WTC11 (cell line): ENCODE measurements at regions not wholly inside any gene's neighbourhood (a gene's known extent, or its start where the extent isn't known, plus 50 kb on each side); places are given as distances from the start of the nearest gene placed in this dataset.

ENCODE experiments used
- ATAC-seq: fragments of 200-7000 bp; cut with Tn5 transposase; 2 replicates; pipeline ENCODE4 v1.10.0; 2021; ENCODE audit warnings: mild to moderate bottlenecking, moderate library complexity
- CTCF ChIA-PET: fragments of 300-600 bp; sonication (Branson Sonifier 250); formaldehyde crosslinking; loops from one replicate; lab custom pipeline; 2021; ENCODE audit warnings: antibody characterized with exemption; lab: Charles Lee
- POLR2A ChIA-PET: fragments of 350-600 bp; sonication (Branson Sonifier 250); formaldehyde crosslinking; loops from one replicate; lab custom pipeline; 2021; ENCODE audit warnings: antibody characterized with exemption; lab: Charles Lee
- DNase-seq: peaks from one replicate; pipeline ENCODE4 v3.0.0; 2021; ENCODE audit warnings: low spot score
- H3K27ac Mint-ChIP-seq: 2 replicates; pipeline ENCODE4 v1.8.0; 2021; ENCODE audit warnings: mixed read lengths
- H3K27me3 Mint-ChIP-seq: 2 replicates; pipeline ENCODE4 v1.8.0; 2021; ENCODE audit warnings: low read depth, mild to moderate bottlenecking, moderate library complexity, mixed read lengths
- H3K36me3 Mint-ChIP-seq: 2 replicates; pipeline ENCODE4 v1.8.0; 2021; ENCODE audit warnings: mixed read lengths
- H3K4me1 Mint-ChIP-seq: 2 replicates; pipeline ENCODE4 v1.8.0; 2022; ENCODE audit warnings: mixed read lengths
- H3K4me3 Mint-ChIP-seq: 2 replicates; pipeline ENCODE4 v1.8.0; 2021; ENCODE audit warnings: mild to moderate bottlenecking, moderate library complexity, mixed read lengths
- H3K9me3 Mint-ChIP-seq: 2 replicates; pipeline ENCODE4 v1.8.0; 2021; ENCODE audit warnings: mixed read lengths
- CBFB ChIP-seq: sonication (generic); formaldehyde crosslinking; IDR thresholded peaks from 2 replicates; pipeline ENCODE4 v1.8.1; 2022; ENCODE audit warnings: mild to moderate bottlenecking, low read depth, missing genetic modification reagents
- CREB1 ChIP-seq: sonication (generic); formaldehyde crosslinking; IDR thresholded peaks from 2 replicates; pipeline ENCODE4 v1.8.0; 2023; ENCODE audit warnings: mild to moderate bottlenecking, missing genetic modification reagents
- GABPB1 ChIP-seq: sonication (generic); formaldehyde crosslinking; IDR thresholded peaks from 2 replicates; pipeline ENCODE4 v1.8.1; 2023; ENCODE audit warnings: mild to moderate bottlenecking, missing genetic modification reagents
- GRHL2 ChIP-seq: fragments of 250-450 bp; sonication (Bioruptor Pico); IDR thresholded peaks from 2 replicates; pipeline ENCODE4 v1.8.0; 2022; ENCODE audit warnings: mild to moderate bottlenecking, moderate library complexity; ENCODE audit not compliant: insufficient replicate concordance, severe bottlenecking
- IRF2 ChIP-seq: sonication (generic); formaldehyde crosslinking; IDR thresholded peaks from 2 replicates; pipeline ENCODE4 v1.8.0; 2022; ENCODE audit warnings: low read depth, missing genetic modification reagents, borderline replicate concordance
- JUN ChIP-seq: sonication (generic); formaldehyde crosslinking; IDR thresholded peaks from 2 replicates; pipeline ENCODE4 v1.8.0; 2023; ENCODE audit warnings: mild to moderate bottlenecking, missing genetic modification reagents
- MYBL2 ChIP-seq: sonication (generic); formaldehyde crosslinking; IDR thresholded peaks from 2 replicates; pipeline ENCODE4 v1.8.1; 2023; ENCODE audit warnings: mild to moderate bottlenecking, moderate library complexity, missing genetic modification reagents
- RORB ChIP-seq: fragments of 250-450 bp; sonication (Bioruptor Pico); IDR thresholded peaks from 2 replicates; pipeline ENCODE4 v1.9.0; 2021; ENCODE audit warnings: mild to moderate bottlenecking
- SMAD4 ChIP-seq: sonication (generic); formaldehyde crosslinking; IDR thresholded peaks from 2 replicates; pipeline ENCODE4 v1.8.0; 2022; ENCODE audit warnings: mild to moderate bottlenecking, missing genetic modification reagents
- SOX15 ChIP-seq: fragments of 250-450 bp; sonication (Bioruptor Pico); IDR thresholded peaks from 2 replicates; pipeline ENCODE4 v1.9.0; 2021; ENCODE audit warnings: mild to moderate bottlenecking
- TF ChIP-seq, protein P1 (sequence below): sonication (generic); formaldehyde crosslinking; IDR thresholded peaks from 2 replicates; pipeline ENCODE4 v1.8.1; 2022; ENCODE audit warnings: missing genetic modification reagents, borderline replicate concordance
- TF ChIP-seq, protein P2 (sequence below): sonication (generic); formaldehyde crosslinking; conservative IDR thresholded peaks from 2 replicates; pipeline ENCODE4 v1.8.1; 2022; ENCODE audit warnings: mild to moderate bottlenecking, missing genetic modification reagents
- TF ChIP-seq, protein P3 (sequence below): sonication (generic); formaldehyde crosslinking; IDR thresholded peaks from 2 replicates; pipeline ENCODE4 v1.8.1; 2023; ENCODE audit warnings: mild to moderate bottlenecking, missing genetic modification reagents, moderate library complexity
- TF ChIP-seq, protein P4 (sequence below): fragments of 250-450 bp; sonication (Bioruptor Pico); IDR thresholded peaks from 2 replicates; pipeline ENCODE4 v2.1.2; 2022; ENCODE audit warnings: mild to moderate bottlenecking, moderate library complexity
- TF ChIP-seq, protein P5 (sequence below): fragments of 250-450 bp; sonication (Bioruptor Pico); IDR thresholded peaks from 2 replicates; pipeline ENCODE4 v1.9.0; 2021; ENCODE audit warnings: moderate library complexity, mild to moderate bottlenecking, inconsistent platforms, borderline replicate concordance
- TF ChIP-seq, protein P6 (sequence below): sonication (generic); formaldehyde crosslinking; IDR thresholded peaks from 2 replicates; pipeline ENCODE4 v1.8.0; 2023; ENCODE audit warnings: mild to moderate bottlenecking, missing genetic modification reagents
- TF ChIP-seq, protein P7 (sequence below): sonication (generic); formaldehyde crosslinking; IDR thresholded peaks from 2 replicates; pipeline ENCODE4 v1.8.1; 2023; ENCODE audit warnings: mild to moderate bottlenecking, missing genetic modification reagents
- TF ChIP-seq, protein P8 (sequence below): fragments of 250-450 bp; sonication (Bioruptor Pico); conservative IDR thresholded peaks from 2 replicates; pipeline ENCODE4 v1.9.0; 2021; ENCODE audit warnings: mild to moderate bottlenecking
- TF ChIP-seq, protein P9 (sequence below): fragments of 250-450 bp; sonication (Bioruptor Pico); IDR thresholded peaks from 2 replicates; pipeline ENCODE4 v1.8.0; 2021; ENCODE audit warnings: mild to moderate bottlenecking

DNA sequence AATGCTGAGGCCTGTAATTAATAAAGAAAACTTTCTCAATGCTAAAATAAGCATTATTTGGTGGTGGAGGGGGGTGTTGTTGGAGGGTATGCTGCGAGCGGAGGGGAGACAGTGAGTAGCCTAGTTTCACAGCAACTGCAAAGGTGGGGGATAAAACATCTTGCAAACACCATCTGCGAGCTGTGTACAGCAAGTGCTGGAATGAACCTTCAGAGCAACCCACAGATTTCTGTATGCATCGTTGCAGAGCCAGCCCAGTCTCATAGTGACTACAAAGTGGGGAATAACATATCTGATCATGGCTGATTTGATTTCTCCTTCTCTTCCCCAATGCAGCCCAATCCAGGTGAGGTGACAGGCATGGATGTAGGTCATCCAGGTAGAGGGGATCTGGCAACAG lies 80.7 kb upstream of the COG2 start:
- ChIA-PET POLR2A (no interaction called here), CTCF (no interaction called here)
- TF ChIP-seq RORB (CRISPR knock-in tag) (no peak), GABPB1 (no peak), SMAD4 (CRISPR knock-in tag) (no peak), IRF2 (CRISPR knock-in tag) (no peak), MYBL2 (CRISPR knock-in tag) (no peak), CREB1 (CRISPR knock-in tag) (no peak), CBFB (no peak), SOX15 (CRISPR knock-in tag) (no peak), GRHL2 (no peak), JUN (CRISPR knock-in tag) (no peak)
- TF ChIP-seq, protein P1, sequence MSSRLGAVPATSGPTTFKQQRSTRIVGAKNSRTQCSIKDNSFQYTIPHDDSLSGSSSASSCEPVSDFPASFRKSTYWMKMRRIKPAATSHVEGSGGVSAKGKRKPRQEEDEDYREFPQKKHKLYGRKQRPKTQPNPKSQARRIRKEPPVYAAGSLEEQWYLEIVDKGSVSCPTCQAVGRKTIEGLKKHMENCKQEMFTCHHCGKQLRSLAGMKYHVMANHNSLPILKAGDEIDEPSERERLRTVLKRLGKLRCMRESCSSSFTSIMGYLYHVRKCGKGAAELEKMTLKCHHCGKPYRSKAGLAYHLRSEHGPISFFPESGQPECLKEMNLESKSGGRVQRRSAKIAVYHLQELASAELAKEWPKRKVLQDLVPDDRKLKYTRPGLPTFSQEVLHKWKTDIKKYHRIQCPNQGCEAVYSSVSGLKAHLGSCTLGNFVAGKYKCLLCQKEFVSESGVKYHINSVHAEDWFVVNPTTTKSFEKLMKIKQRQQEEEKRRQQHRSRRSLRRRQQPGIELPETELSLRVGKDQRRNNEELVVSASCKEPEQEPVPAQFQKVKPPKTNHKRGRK (CRISPR knock-in tag) = no peak
- TF ChIP-seq, protein P2, sequence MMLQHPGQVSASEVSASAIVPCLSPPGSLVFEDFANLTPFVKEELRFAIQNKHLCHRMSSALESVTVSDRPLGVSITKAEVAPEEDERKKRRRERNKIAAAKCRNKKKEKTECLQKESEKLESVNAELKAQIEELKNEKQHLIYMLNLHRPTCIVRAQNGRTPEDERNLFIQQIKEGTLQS (CRISPR knock-in tag) = no peak
- TF ChIP-seq, protein P3, sequence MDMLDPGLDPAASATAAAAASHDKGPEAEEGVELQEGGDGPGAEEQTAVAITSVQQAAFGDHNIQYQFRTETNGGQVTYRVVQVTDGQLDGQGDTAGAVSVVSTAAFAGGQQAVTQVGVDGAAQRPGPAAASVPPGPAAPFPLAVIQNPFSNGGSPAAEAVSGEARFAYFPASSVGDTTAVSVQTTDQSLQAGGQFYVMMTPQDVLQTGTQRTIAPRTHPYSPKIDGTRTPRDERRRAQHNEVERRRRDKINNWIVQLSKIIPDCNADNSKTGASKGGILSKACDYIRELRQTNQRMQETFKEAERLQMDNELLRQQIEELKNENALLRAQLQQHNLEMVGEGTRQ = no peak
- TF ChIP-seq, protein P4, sequence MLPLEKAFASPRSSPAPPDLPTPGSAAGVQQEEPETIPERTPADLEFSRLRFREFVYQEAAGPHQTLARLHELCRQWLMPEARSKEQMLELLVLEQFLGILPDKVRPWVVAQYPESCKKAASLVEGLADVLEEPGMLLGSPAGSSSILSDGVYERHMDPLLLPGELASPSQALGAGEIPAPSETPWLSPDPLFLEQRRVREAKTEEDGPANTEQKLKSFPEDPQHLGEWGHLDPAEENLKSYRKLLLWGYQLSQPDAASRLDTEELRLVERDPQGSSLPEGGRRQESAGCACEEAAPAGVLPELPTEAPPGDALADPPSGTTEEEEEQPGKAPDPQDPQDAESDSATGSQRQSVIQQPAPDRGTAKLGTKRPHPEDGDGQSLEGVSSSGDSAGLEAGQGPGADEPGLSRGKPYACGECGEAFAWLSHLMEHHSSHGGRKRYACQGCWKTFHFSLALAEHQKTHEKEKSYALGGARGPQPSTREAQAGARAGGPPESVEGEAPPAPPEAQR (CRISPR knock-in tag) = no peak
- TF ChIP-seq, protein P5, sequence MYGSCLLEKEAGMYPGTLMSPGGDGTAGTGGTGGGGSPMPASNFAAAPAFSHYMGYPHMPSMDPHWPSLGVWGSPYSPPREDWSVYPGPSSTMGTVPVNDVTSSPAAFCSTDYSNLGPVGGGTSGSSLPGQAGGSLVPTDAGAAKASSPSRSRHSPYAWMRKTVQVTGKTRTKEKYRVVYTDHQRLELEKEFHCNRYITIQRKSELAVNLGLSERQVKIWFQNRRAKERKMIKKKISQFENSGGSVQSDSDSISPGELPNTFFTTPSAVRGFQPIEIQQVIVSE (CRISPR knock-in tag) = no peak
- TF ChIP-seq, protein P6, sequence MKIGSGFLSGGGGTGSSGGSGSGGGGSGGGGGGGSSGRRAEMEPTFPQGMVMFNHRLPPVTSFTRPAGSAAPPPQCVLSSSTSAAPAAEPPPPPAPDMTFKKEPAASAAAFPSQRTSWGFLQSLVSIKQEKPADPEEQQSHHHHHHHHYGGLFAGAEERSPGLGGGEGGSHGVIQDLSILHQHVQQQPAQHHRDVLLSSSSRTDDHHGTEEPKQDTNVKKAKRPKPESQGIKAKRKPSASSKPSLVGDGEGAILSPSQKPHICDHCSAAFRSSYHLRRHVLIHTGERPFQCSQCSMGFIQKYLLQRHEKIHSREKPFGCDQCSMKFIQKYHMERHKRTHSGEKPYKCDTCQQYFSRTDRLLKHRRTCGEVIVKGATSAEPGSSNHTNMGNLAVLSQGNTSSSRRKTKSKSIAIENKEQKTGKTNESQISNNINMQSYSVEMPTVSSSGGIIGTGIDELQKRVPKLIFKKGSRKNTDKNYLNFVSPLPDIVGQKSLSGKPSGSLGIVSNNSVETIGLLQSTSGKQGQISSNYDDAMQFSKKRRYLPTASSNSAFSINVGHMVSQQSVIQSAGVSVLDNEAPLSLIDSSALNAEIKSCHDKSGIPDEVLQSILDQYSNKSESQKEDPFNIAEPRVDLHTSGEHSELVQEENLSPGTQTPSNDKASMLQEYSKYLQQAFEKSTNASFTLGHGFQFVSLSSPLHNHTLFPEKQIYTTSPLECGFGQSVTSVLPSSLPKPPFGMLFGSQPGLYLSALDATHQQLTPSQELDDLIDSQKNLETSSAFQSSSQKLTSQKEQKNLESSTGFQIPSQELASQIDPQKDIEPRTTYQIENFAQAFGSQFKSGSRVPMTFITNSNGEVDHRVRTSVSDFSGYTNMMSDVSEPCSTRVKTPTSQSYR (CRISPR knock-in tag) = no peak
- TF ChIP-seq, protein P7, sequence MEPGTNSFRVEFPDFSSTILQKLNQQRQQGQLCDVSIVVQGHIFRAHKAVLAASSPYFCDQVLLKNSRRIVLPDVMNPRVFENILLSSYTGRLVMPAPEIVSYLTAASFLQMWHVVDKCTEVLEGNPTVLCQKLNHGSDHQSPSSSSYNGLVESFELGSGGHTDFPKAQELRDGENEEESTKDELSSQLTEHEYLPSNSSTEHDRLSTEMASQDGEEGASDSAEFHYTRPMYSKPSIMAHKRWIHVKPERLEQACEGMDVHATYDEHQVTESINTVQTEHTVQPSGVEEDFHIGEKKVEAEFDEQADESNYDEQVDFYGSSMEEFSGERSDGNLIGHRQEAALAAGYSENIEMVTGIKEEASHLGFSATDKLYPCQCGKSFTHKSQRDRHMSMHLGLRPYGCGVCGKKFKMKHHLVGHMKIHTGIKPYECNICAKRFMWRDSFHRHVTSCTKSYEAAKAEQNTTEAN = no peak
- TF ChIP-seq, protein P8, sequence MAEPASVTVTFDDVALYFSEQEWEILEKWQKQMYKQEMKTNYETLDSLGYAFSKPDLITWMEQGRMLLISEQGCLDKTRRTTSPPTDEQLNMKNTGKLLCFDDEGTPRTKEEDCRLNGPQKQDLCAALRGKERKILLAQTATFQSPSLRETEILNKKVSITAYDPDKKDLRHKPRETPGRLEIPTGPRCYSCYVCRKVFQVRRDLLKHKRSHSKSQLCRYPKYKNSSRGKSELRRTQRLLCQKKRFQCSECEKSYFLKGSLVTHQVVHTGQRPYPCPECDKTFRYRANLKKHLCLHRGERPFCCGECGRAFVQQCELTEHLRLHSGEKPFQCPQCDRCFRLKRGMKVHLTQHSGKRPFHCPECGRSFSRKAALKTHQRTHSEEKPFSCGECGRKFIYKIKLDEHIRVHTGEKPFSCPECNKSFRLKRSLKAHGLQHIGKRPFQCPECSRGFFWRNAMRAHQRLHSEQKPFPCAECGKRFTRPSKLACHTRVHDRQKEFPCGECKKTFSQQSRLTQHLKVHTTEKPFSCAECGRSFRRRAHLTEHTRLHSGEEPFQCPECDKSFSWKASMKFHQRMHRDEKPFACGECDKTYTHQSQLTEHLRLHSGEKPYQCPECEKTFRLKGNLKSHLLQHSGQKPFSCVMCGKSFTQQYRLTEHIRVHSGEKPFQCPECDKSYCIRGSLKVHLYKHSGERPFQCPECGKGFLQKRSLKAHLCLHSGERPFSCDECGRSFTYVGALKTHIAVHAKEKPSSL = no peak
- TF ChIP-seq, protein P9, sequence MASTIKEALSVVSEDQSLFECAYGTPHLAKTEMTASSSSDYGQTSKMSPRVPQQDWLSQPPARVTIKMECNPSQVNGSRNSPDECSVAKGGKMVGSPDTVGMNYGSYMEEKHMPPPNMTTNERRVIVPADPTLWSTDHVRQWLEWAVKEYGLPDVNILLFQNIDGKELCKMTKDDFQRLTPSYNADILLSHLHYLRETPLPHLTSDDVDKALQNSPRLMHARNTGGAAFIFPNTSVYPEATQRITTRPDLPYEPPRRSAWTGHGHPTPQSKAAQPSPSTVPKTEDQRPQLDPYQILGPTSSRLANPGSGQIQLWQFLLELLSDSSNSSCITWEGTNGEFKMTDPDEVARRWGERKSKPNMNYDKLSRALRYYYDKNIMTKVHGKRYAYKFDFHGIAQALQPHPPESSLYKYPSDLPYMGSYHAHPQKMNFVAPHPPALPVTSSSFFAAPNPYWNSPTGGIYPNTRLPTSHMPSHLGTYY (CRISPR knock-in tag) = no peak
- peaks cover 4% of the 10 kb centered on the region for H3K27me3 Mint-ChIP-seq
- no peaks in the 10 kb centered on the region for H3K36me3 Mint-ChIP-seq
- H3K9me3 Mint-ChIP-seq = peaks cover 5% of the 10 kb centered on the region; the same call in 1 of the 2 replicates
- no peak overlapping the region for H3K4me3 Mint-ChIP-seq
- no peak for DNase-seq
- peaks cover 4% of the 10 kb centered on the region for H3K4me1 Mint-ChIP-seq
- ATAC-seq = no peak
- H3K27ac Mint-ChIP-seq = no peak overlapping the region
